Right lobe of liver (tissue), 6 donors: ENCODE measurements at regions not wholly inside any gene's neighbourhood (a gene's known extent, or its start where the extent isn't known, plus 50 kb on each side); places are given as distances from the start of the nearest gene placed in this dataset.

Source experiments
- ATAC-seq, 4 donors: fragments of 200-7000 bp; cut with Tn5 transposase; one replicate each; pipeline ENCODE4 v1.9.1; 2020; ENCODE audit warnings: mild to moderate bottlenecking in 4 of 4, moderate library complexity in 4 of 4
- DNase-seq, 3 donors: peaks; one replicate each; pipeline ENCODE4 v3.0.0-alpha.2; 2020
- H3K27ac ChIP-seq, 3 donors: fragments of 200-600 bp; one replicate each; pipeline ENCODE4 v1.8.0; 2022
- H3K27me3 ChIP-seq, 2 donors: fragments of 200-600 bp; one replicate each; pipeline ENCODE4 v1.8.0; 2022
- H3K36me3 ChIP-seq, 4 donors: fragments of 200-600 bp; sonication (generic) in 1 of 4; one replicate each; pipeline versions ENCODE4 v1.5.1 to v1.8.0; 2017 to 2022; ENCODE audit warnings: control low read depth in 1 of 4
- H3K4me1 ChIP-seq, 4 donors: fragments of 200-600 bp; sonication (generic) in 1 of 4; one replicate each; pipeline versions ENCODE4 v1.5.1 to v1.8.0; 2017 to 2022; ENCODE audit warnings: control low read depth in 1 of 4
- H3K4me3 ChIP-seq, 3 donors: fragments of 200-600 bp; one replicate each; pipeline ENCODE4 v1.8.0; 2022
- H3K9me3 ChIP-seq, 4 donors: fragments of 200-600 bp; sonication (generic) in 1 of 4; one replicate each; pipeline versions ENCODE4 v1.5.1 to v1.8.0; 2017 to 2022; ENCODE audit warnings: control low read depth in 1 of 4
- POLR2A ChIP-seq: fragments of 450-650 bp; IDR thresholded peaks from one replicate; pipeline ENCODE4 v1.6.1; 2017; ENCODE audit warnings: antibody characterized with exemption, mild to moderate bottlenecking
- WGBS: methylation state at CpG from one replicate; pipeline ENCODE4 v1.1.6; 2018; ENCODE audit warnings: low coverage, low lambda C conversion rate; ENCODE audit not compliant: insufficient coverage; ENCODE audit errors: missing lambda C conversion rate; 5-methylcytosine and 5-hydroxymethylcytosine counted together
- intact Hi-C, 2 donors: fragments of 100-400 bp; cut with DNase I; formaldehyde crosslinking; loops; one replicate each; pipeline versions ENCODE4 v1.11.2 to v1.14.1; 2022
- TF ChIP-seq, protein P1 (sequence below), 4 donors: fragments of 200-600 bp in 3 of 4; fragments of 450-650 bp in 1 of 4; IDR thresholded peaks; one replicate each; pipeline versions ENCODE4 v1.5.1 to v1.8.0; 2016 to 2022; ENCODE audit warnings: antibody characterized with exemption in 4 of 4, mild to moderate bottlenecking in 2 of 4
- donor health status: DM: no; HTN: yes; CAD: no.
- donor health status: DM: no; HTN: no; CAD: no.
- donor health status: DM: no; HTN: no; CAD: no.
- donor health status: DM: no; HTN: yes; CAD: no.
- donor health status: DM: no; HTN: yes; CAD: no.

DNA sequence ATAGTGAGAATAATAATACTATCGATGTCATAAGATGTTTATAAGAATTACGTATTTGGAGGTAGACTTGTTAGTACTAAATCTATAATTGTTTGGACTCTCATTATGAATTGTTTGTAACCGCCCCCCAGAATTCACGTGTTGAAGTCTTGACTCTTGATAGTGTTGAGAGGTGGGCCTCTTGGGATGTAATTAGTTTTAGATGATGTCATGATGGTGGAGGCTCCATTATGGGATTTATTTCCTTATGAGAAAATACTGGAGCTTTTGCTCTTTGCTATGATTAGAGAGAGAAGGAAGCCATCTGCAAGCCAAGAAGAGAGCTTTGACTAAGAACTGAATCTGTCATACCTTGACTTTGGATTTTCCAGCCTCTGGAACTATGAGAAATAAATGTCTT lies 142.2 kb downstream of the PRDM9 start:
- intact Hi-C loops: no loop called here
- Histone ChIP-seq H3K4me1 (no peaks in the 10 kb centered on the region), H3K27me3 (no peaks in the 10 kb centered on the region), H3K9me3 (no peaks in the 10 kb centered on the region), H3K27ac (no peak overlapping the region), H3K36me3 (no peaks in the 10 kb centered on the region), H3K4me3 (no peak overlapping the region)
- TF ChIP-seq, protein P1, sequence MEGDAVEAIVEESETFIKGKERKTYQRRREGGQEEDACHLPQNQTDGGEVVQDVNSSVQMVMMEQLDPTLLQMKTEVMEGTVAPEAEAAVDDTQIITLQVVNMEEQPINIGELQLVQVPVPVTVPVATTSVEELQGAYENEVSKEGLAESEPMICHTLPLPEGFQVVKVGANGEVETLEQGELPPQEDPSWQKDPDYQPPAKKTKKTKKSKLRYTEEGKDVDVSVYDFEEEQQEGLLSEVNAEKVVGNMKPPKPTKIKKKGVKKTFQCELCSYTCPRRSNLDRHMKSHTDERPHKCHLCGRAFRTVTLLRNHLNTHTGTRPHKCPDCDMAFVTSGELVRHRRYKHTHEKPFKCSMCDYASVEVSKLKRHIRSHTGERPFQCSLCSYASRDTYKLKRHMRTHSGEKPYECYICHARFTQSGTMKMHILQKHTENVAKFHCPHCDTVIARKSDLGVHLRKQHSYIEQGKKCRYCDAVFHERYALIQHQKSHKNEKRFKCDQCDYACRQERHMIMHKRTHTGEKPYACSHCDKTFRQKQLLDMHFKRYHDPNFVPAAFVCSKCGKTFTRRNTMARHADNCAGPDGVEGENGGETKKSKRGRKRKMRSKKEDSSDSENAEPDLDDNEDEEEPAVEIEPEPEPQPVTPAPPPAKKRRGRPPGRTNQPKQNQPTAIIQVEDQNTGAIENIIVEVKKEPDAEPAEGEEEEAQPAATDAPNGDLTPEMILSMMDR (IDR thresholded peaks at IDR 0.05): no peak
- no peak for TF ChIP-seq POLR2A
- no peak for DNase-seq
- 66% methylated on average over 4 of the region's 4 CpGs for WGBS
- no peak for ATAC-seq

DNA sequence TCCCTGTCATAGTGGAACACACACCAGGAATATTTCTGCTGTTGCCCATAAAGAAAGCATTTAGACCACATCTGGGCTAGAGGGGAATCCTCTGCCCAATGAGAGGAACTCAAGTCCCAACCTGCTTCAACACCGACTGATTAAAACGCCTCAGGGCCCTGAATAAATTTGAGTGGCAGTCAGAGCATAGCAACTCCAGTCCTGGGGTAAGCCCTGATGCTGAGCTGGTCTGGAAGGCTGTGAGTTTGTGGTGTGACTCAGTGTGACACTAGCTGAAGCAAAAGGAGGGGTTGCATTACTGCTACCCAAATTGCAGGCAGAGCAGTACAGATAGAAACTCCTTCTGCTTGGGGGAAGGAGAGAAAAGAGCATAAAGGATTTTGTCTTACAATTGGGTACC lies 148.3 kb downstream of the PRDM9 start:
- ATAC-seq: no peak
- no peaks in the 10 kb centered on the region for H3K4me1 ChIP-seq
- TF ChIP-seq, protein P1 (IDR thresholded peaks at IDR 0.05): no peak
- TF ChIP-seq POLR2A: no peak

DNA sequence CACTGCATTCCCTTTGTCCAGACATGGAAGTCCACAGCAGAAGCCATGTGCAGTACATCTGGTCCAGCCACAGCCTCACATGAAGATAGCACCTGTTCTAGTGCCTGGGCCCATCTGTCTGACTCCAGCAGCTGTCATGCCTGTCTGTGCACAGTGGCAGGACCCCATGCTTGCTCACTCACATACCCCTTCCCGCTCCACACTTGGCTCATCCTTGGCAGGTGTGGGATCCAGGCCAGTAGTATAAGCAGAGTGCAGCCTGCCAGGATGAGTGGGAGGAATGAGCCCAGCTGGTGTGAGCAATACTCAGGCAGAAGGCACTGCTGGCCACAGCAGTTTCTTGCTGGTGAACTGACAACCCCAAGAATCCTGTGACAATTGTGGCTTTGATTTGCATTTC lies 168.0 kb downstream of the PRDM9 start:
- no peak for ATAC-seq
- WGBS: no CpG with 5 or more reads among the region's 1 CpG
- intact Hi-C loops: no loop called here
- TF ChIP-seq, protein P1 (IDR thresholded peaks at IDR 0.05): no peak
- TF ChIP-seq POLR2A: no peak
- Histone ChIP-seq H3K4me1 (no peaks in the 10 kb centered on the region), H3K4me3 (no peak overlapping the region), H3K36me3 (no peaks in the 10 kb centered on the region), H3K27me3 (no peaks in the 10 kb centered on the region), H3K9me3 (no peaks in the 10 kb centered on the region), H3K27ac (no peak overlapping the region)
- no peak for DNase-seq

More for the DNA sequence above, 148.3 kb downstream of the PRDM9 start:
- Histone ChIP-seq H3K27ac (no peak overlapping the region), H3K9me3 (no peaks in the 10 kb centered on the region), H3K4me3 (no peak overlapping the region), H3K27me3 (no peaks in the 10 kb centered on the region), H3K36me3 (no peaks in the 10 kb centered on the region)
- WGBS: 100% methylated on average over 1 of the region's 2 CpGs
- DNase-seq: no peak
- intact Hi-C loops: no loop called here

DNA sequence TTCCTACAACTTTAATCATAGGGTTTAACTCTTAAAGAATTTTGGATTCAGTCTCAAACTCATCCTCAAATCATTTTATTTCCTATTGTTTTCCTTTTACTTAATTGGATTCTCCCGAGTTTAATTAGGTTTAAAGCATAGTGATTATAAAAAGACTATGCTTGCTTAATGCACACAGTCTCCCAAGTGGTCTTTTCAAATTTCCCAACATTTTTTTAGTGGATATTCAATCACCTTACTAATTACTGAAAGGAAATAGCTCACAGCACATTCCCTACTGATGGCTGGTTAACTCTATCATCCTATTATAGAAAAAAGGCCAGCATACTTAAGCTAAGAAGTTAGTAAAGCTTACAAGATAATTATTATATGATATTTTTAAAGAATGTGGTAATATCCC lies 170.6 kb downstream of the PRDM9 start:
- DNase-seq (no peak), ATAC-seq (no peak)
- Histone ChIP-seq H3K4me1 (no peaks in the 10 kb centered on the region), H3K27me3 (no peaks in the 10 kb centered on the region), H3K27ac (no peak overlapping the region), H3K4me3 (no peak overlapping the region), H3K36me3 (no peaks in the 10 kb centered on the region), H3K9me3 (no peaks in the 10 kb centered on the region)
- TF ChIP-seq, protein P1 (IDR thresholded peaks at IDR 0.05): no peak
- TF ChIP-seq POLR2A: no peak
- 27% methylated on average over 1 of the region's 1 CpG for WGBS
- intact Hi-C loops: no loop called here

DNA sequence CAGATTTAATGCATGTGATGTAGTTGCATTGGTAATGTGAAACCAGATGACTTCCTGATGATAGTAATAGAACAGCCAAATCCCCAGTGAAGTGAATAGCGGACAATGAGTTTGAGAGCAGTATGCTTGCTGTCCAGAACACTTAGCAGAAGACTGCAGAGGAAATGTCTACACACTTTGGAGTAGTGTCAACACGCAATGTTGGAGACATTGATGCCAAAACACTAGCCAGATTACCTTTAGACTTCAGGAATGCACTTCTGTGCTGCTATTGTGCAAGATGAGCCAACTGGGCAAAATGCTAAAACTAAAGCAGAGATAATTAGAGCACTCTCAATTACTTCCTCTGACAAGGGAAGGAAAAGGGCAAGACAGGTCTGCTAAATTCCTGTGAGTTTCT lies 176.7 kb downstream of the PRDM9 start:
- ATAC-seq (peak; percentile 95 to 99 (median 98)), DNase-seq (peak in 1 of 3 donors; percentile 65)
- WGBS: 8% methylated on average over 2 of the region's 2 CpGs
- no peaks in the 10 kb centered on the region for H3K4me1 ChIP-seq
- TF ChIP-seq POLR2A: no peak
- TF ChIP-seq, protein P1 (IDR thresholded peaks at IDR 0.05): no peak
- H3K27ac ChIP-seq: no peak overlapping the region
- H3K36me3 ChIP-seq: no peaks in the 10 kb centered on the region
- intact Hi-C loops: no loop called here
- no peaks in the 10 kb centered on the region for H3K9me3 ChIP-seq
- no peaks in the 10 kb centered on the region for H3K27me3 ChIP-seq
- H3K4me3 ChIP-seq: no peak overlapping the region
